Right lobe of liver (tissue), 6 donors: ENCODE measurements at regions not wholly inside any gene's neighbourhood (a gene's known extent, or its start where the extent isn't known, plus 50 kb on each side); places are given as distances from the start of the nearest gene placed in this dataset.

Source experiments
- ATAC-seq, 4 donors: fragments of 200-7000 bp; cut with Tn5 transposase; one replicate each; pipeline ENCODE4 v1.9.1; 2020; ENCODE audit warnings: mild to moderate bottlenecking in 4 of 4, moderate library complexity in 4 of 4
- DNase-seq, 3 donors: peaks; one replicate each; pipeline ENCODE4 v3.0.0-alpha.2; 2020
- H3K27ac ChIP-seq, 3 donors: fragments of 200-600 bp; one replicate each; pipeline ENCODE4 v1.8.0; 2022
- H3K27me3 ChIP-seq, 2 donors: fragments of 200-600 bp; one replicate each; pipeline ENCODE4 v1.8.0; 2022
- H3K36me3 ChIP-seq, 4 donors: fragments of 200-600 bp; sonication (generic) in 1 of 4; one replicate each; pipeline versions ENCODE4 v1.5.1 to v1.8.0; 2017 to 2022; ENCODE audit warnings: control low read depth in 1 of 4
- H3K4me1 ChIP-seq, 4 donors: fragments of 200-600 bp; sonication (generic) in 1 of 4; one replicate each; pipeline versions ENCODE4 v1.5.1 to v1.8.0; 2017 to 2022; ENCODE audit warnings: control low read depth in 1 of 4
- H3K4me3 ChIP-seq, 3 donors: fragments of 200-600 bp; one replicate each; pipeline ENCODE4 v1.8.0; 2022
- H3K9me3 ChIP-seq, 4 donors: fragments of 200-600 bp; sonication (generic) in 1 of 4; one replicate each; pipeline versions ENCODE4 v1.5.1 to v1.8.0; 2017 to 2022; ENCODE audit warnings: control low read depth in 1 of 4
- POLR2A ChIP-seq: fragments of 450-650 bp; IDR thresholded peaks from one replicate; pipeline ENCODE4 v1.6.1; 2017; ENCODE audit warnings: antibody characterized with exemption, mild to moderate bottlenecking
- WGBS: methylation state at CpG from one replicate; pipeline ENCODE4 v1.1.6; 2018; ENCODE audit warnings: low coverage, low lambda C conversion rate; ENCODE audit not compliant: insufficient coverage; ENCODE audit errors: missing lambda C conversion rate; 5-methylcytosine and 5-hydroxymethylcytosine counted together
- intact Hi-C, 2 donors: fragments of 100-400 bp; cut with DNase I; formaldehyde crosslinking; loops; one replicate each; pipeline versions ENCODE4 v1.11.2 to v1.14.1; 2022
- TF ChIP-seq, protein P1 (sequence below), 4 donors: fragments of 200-600 bp in 3 of 4; fragments of 450-650 bp in 1 of 4; IDR thresholded peaks; one replicate each; pipeline versions ENCODE4 v1.5.1 to v1.8.0; 2016 to 2022; ENCODE audit warnings: antibody characterized with exemption in 4 of 4, mild to moderate bottlenecking in 2 of 4
- donor health status: DM: no; HTN: yes; CAD: no.
- donor health status: DM: no; HTN: no; CAD: no.
- donor health status: DM: no; HTN: no; CAD: no.
- donor health status: DM: no; HTN: yes; CAD: no.
- donor health status: DM: no; HTN: yes; CAD: no.

DNA sequence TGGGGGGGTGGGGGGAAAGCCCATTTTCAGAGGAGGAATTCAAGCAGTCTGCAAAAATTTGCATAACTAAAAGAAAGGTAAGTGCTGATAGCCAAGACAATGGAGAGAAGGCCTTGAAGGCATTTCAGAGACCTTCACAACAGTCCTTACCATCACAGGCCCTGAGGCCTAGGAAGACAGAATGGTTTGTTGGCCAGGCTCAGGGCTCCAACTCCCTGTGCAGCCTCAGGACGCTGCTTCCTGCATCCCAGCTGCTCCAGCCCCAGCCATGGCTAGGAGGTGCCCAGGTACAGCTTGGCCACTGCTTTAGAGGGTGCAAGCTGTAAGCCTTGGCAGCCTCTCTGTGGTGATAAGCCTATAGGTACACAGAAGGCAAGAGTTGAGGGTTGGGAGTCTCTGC, 571.6 kb downstream of the MATN1 start:
- no peak for ATAC-seq
- Histone ChIP-seq H3K4me1 (no peaks in the 10 kb centered on the region), H3K27me3 (no peaks in the 10 kb centered on the region), H3K9me3 (no peaks in the 10 kb centered on the region), H3K4me3 (no peak overlapping the region), H3K27ac (no peak overlapping the region), H3K36me3 (no peaks in the 10 kb centered on the region)
- 80% methylated on average over 1 of the region's 1 CpG for WGBS
- TF ChIP-seq POLR2A, result no peak
- TF ChIP-seq, protein P1, sequence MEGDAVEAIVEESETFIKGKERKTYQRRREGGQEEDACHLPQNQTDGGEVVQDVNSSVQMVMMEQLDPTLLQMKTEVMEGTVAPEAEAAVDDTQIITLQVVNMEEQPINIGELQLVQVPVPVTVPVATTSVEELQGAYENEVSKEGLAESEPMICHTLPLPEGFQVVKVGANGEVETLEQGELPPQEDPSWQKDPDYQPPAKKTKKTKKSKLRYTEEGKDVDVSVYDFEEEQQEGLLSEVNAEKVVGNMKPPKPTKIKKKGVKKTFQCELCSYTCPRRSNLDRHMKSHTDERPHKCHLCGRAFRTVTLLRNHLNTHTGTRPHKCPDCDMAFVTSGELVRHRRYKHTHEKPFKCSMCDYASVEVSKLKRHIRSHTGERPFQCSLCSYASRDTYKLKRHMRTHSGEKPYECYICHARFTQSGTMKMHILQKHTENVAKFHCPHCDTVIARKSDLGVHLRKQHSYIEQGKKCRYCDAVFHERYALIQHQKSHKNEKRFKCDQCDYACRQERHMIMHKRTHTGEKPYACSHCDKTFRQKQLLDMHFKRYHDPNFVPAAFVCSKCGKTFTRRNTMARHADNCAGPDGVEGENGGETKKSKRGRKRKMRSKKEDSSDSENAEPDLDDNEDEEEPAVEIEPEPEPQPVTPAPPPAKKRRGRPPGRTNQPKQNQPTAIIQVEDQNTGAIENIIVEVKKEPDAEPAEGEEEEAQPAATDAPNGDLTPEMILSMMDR (IDR thresholded peaks at IDR 0.05), result no peak
- intact Hi-C loops, result no loop called here
- no peak for DNase-seq

DNA sequence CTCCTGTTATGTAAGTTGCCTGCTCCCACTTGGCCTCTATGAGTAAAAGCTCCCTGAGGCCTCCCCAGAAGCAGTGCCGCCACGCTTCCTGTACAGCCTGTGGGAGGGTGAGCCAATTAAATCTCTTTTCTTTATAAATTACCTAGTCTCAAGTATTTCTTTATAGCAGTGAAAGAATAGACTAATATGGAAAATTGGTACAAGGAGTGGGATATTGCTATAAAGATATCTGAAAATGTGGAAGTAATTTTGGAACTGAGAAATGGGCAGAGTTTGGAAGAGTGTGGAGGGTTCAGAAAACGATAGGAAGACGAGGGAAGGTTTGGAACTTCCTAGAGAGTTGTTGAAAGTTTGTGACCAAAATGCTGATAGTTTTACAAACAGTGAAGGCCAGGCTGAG, 572.3 kb downstream of the MATN1 start:
- Histone ChIP-seq H3K27me3 (no peaks in the 10 kb centered on the region), H3K27ac (no peak overlapping the region), H3K9me3 (no peaks in the 10 kb centered on the region), H3K4me1 (no peaks in the 10 kb centered on the region), H3K36me3 (no peaks in the 10 kb centered on the region), H3K4me3 (no peak overlapping the region)
- no peak for TF ChIP-seq POLR2A
- TF ChIP-seq, protein P1 (IDR thresholded peaks at IDR 0.05), result no peak
- whole genome bisulfite sequencing, result 63% methylated on average over 4 of the region's 4 CpGs
- no peak for DNase-seq
- intact Hi-C loops, result no loop called here
- no peak for ATAC-seq

DNA sequence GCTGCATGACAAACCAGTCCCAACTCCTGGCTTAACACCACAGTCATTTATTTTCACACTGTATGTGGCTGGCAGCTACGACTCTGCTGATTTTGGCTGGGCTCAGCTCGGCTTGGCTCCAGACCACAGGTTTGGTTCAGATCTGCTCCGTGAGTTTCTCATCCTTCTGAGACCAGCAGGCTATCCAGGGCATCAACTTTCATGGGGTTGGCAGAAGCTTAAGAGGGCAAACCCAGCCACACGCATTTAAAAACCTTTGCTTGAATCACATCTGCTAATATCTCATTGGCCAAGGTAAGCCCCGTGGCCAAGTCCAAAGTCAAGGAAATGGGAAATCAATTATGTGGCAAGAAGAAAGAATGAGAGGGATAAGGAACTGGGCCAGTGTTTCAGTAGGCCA, 574.2 kb downstream of the MATN1 start:
- H3K4me3 ChIP-seq, result no peak overlapping the region
- H3K4me1 ChIP-seq, result no peaks in the 10 kb centered on the region
- H3K36me3 ChIP-seq, result no peaks in the 10 kb centered on the region
- ATAC-seq, result no peak
- no peak overlapping the region for H3K27ac ChIP-seq
- 81% methylated on average over 3 of the region's 5 CpGs for WGBS
- DNase-seq, result no peak
- no peaks in the 10 kb centered on the region for H3K27me3 ChIP-seq
- TF ChIP-seq POLR2A, result no peak
- TF ChIP-seq, protein P1 (IDR thresholded peaks at IDR 0.05), result no peak
- intact Hi-C loops, result no loop called here
- H3K9me3 ChIP-seq, result no peaks in the 10 kb centered on the region

DNA sequence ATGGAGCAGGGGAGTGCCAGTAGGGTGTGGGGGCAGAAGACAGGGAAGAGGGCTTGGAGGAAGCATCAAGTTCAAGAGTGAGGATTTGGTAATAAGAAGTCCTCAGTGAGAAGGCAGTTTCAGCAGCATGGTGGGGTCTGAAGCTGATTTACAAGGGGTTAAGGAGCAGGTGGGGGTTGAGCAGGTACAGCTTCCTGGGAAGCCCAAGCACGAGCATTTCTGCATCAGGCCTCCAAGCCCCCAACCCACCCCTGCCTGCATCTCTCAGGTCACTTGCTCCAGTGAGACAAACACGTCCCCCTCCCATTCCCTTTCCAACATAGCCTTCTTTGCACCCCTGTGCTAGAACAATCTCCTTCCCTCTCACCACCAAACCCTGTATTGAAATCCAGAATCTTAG, 574.7 kb downstream of the MATN1 start:
- DNase-seq (no peak), ATAC-seq (no peak)
- Histone ChIP-seq H3K4me3 (no peak overlapping the region), H3K9me3 (no peaks in the 10 kb centered on the region), H3K27me3 (no peaks in the 10 kb centered on the region), H3K36me3 (no peaks in the 10 kb centered on the region), H3K27ac (no peak overlapping the region), H3K4me1 (no peaks in the 10 kb centered on the region)
- TF ChIP-seq, protein P1 (IDR thresholded peaks at IDR 0.05), result no peak
- TF ChIP-seq POLR2A, result no peak
- 80% methylated on average over 1 of the region's 2 CpGs for WGBS
- intact Hi-C loops, result no loop called here

- no peak overlapping the region for H3K4me3 ChIP-seq
- no peaks in the 10 kb centered on the region for H3K27me3 ChIP-seq
- no peak for TF ChIP-seq POLR2A
- no peak overlapping the region for H3K27ac ChIP-seq
- H3K36me3 ChIP-seq, result no peaks in the 10 kb centered on the region
- WGBS, result 66% methylated on average over 7 of the region's 7 CpGs
- no peak for DNase-seq
- no peaks in the 10 kb centered on the region for H3K9me3 ChIP-seq
- intact Hi-C loops, result no loop called here
- H3K4me1 ChIP-seq, result no peaks in the 10 kb centered on the region
- ATAC-seq, result no peak
Measured at GRCh38 chr1:30147188-30147587, 576.2 kb downstream of the MATN1 start.
